WERI-Rb-1 (cell line): ENCODE measurements at regions not wholly inside any gene's neighbourhood (a gene's known extent, or its start where the extent isn't known, plus 50 kb on each side); places are given as distances from the start of the nearest gene placed in this dataset.

ENCODE experiments used
- DNase-seq: peaks from one replicate; pipeline ENCODE4 v3.0.0-alpha.2; 2020
- H3K27ac ChIP-seq: fragments of 250-450 bp; sonication (Bioruptor Pico); 2 replicates; pipeline ENCODE4 v1.5.1; 2020; ENCODE audit warnings: mild to moderate bottlenecking, moderate library complexity
- H3K27me3 ChIP-seq: fragments of 250-450 bp; sonication (Bioruptor Pico); 2 replicates; pipeline ENCODE4 v1.5.1; 2021; ENCODE audit warnings: mild to moderate bottlenecking, low read depth, moderate library complexity; ENCODE audit not compliant: insufficient read depth, severe bottlenecking
- H3K36me3 ChIP-seq: fragments of 250-450 bp; sonication (Bioruptor Pico); 2 replicates; pipeline ENCODE4 v1.5.1; 2020; ENCODE audit warnings: mild to moderate bottlenecking, moderate library complexity
- H3K4me3 ChIP-seq: 2 replicates; pipeline ENCODE4 v1.5.1; 2011; ENCODE audit warnings: low read depth, mild to moderate bottlenecking, control low read depth, low read length
- H3K9me3 ChIP-seq: fragments of 250-450 bp; sonication (Bioruptor Pico); 2 replicates; pipeline ENCODE4 v1.5.1; 2021; ENCODE audit warnings: mild to moderate bottlenecking, moderate library complexity; ENCODE audit not compliant: severe bottlenecking
- CTCF ChIP-seq: IDR thresholded peaks from 2 replicates; pipeline ENCODE4 v1.5.1; 2011; ENCODE audit warnings: low read depth, mild to moderate bottlenecking, control low read depth, inconsistent platforms, low read length

GRCh38 chr6:3621411-3621810, 130.1 kb downstream of the PXDC1 start:
- no peak for TF ChIP-seq CTCF
- no peaks in the 10 kb centered on the region for H3K27me3 ChIP-seq

GRCh38 chr6:3620937-3621336, 130.6 kb downstream of the PXDC1 start:
- Histone ChIP-seq H3K9me3 (no peaks in the 10 kb centered on the region), H3K4me3 (no peak overlapping the region), H3K36me3 (no peaks in the 10 kb centered on the region), H3K27me3 (no peaks in the 10 kb centered on the region), H3K27ac (no peak overlapping the region)
- no peak for DNase-seq
- no peak for TF ChIP-seq CTCF

More at GRCh38 chr6:3621411-3621810, 130.1 kb downstream of the PXDC1 start:
- H3K4me3 ChIP-seq = no peak overlapping the region
- DNase-seq = no peak
- H3K27ac ChIP-seq = no peak overlapping the region
- no peaks in the 10 kb centered on the region for H3K36me3 ChIP-seq
- no peaks in the 10 kb centered on the region for H3K9me3 ChIP-seq

GRCh38 chr6:3620389-3620788, 131.1 kb downstream of the PXDC1 start:
- Histone ChIP-seq H3K36me3 (no peaks in the 10 kb centered on the region), H3K27me3 (no peaks in the 10 kb centered on the region)

GRCh38 chr6:3619800-3620199, 131.7 kb downstream of the PXDC1 start:
- H3K36me3 ChIP-seq = no peaks in the 10 kb centered on the region
- H3K27me3 ChIP-seq = no peaks in the 10 kb centered on the region
- H3K27ac ChIP-seq = no peak overlapping the region
- no peaks in the 10 kb centered on the region for H3K9me3 ChIP-seq
- TF ChIP-seq CTCF = no peak
- no peak overlapping the region for H3K4me3 ChIP-seq
- DNase-seq = no peak

More at GRCh38 chr6:3620389-3620788, 131.1 kb downstream of the PXDC1 start:
- Histone ChIP-seq H3K4me3 (no peak overlapping the region), H3K9me3 (no peaks in the 10 kb centered on the region), H3K27ac (no peak overlapping the region)
- no peak for DNase-seq
- no peak for TF ChIP-seq CTCF

DNA sequence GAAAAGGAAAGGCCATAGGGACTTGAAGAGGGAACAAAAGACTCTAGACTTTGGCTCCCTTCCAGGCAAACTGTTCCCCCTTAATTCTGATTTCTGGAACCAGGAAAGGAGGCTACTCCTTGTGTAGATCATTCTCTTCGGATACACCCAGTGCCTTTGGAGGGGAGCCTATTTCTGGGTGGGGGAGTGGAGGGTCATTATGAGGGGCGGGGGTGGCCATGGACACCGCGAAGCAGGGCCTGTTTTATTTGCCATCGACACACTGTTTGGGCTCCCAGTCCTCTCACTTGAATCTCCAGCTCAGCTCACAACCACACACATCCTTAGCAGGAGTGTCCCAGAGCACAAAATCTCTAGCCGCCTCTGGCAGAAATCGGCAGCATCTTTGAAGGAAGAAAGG, 132.3 kb downstream of the PXDC1 start:
- no peak overlapping the region for H3K4me3 ChIP-seq
- H3K9me3 ChIP-seq = no peaks in the 10 kb centered on the region
- H3K27me3 ChIP-seq = no peaks in the 10 kb centered on the region
- H3K27ac ChIP-seq = no peak overlapping the region
- no peak for DNase-seq
- H3K36me3 ChIP-seq = no peaks in the 10 kb centered on the region
- TF ChIP-seq CTCF = no peak

DNA sequence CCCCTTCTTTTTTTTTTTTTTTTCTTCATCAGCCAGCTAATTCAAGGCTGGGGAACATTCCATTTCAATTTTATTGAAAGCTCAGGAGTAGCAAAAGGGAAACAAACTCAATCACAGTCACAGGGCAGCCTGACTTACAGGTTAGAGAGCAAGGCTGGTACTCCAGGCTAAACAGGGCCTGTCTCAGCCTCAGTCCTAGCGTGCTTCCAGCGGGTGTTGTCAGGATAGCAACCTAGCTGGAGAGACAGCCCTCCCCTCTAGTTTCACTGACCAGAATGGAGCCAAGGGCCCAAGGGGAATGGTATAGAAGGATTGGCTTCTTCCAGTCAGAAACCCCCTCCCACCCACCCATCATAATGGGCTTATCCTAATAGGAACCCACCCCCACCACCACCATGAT, 132.9 kb downstream of the PXDC1 start:
- TF ChIP-seq CTCF = no peak
- H3K27ac ChIP-seq = no peak overlapping the region
- H3K4me3 ChIP-seq = no peak overlapping the region
- no peaks in the 10 kb centered on the region for H3K36me3 ChIP-seq
- H3K9me3 ChIP-seq = no peaks in the 10 kb centered on the region
- DNase-seq = no peak
- no peaks in the 10 kb centered on the region for H3K27me3 ChIP-seq
